Stomach (tissue), 8 donors: ENCODE measurements at regions not wholly inside any gene's neighbourhood (a gene's known extent, or its start where the extent isn't known, plus 50 kb on each side); places are given as distances from the start of the nearest gene placed in this dataset.
A peak's percentile ranks its signal among the peaks of the same experiment; 100 is the strongest.

Source experiments
- DNase-seq, 2 donors: peaks; one replicate each; pipeline versions ENCODE4 v3.0.0 to v3.0.0-alpha.2; 2013 to 2019
- H3K27ac ChIP-seq, 5 donors: fragments of 200-600 bp in 4 of 5; sonication (generic) in 4 of 5; one replicate each; pipeline ENCODE4 v1.5.1; 2013 to 2019; ENCODE audit warnings: mild to moderate bottlenecking in 1 of 5, moderate library complexity in 1 of 5
- H3K27me3 ChIP-seq, 3 donors: fragments of 200-600 bp; sonication (generic); one replicate each; pipeline ENCODE4 v1.5.1; 2017 to 2019; ENCODE audit warnings: mixed run types in 1 of 3
- H3K36me3 ChIP-seq, 4 donors: fragments of 200-600 bp; sonication (generic); 1 replicate in 3 of 4; 2 replicates in 1 of 4; pipeline ENCODE4 v1.5.1; 2016 to 2019
- H3K4me1 ChIP-seq, 4 donors: fragments of 200-600 bp; sonication (generic); one replicate each; pipeline ENCODE4 v1.5.1; 2016 to 2019
- H3K4me3 ChIP-seq, 4 donors: fragments of 200-600 bp; sonication (generic) in 3 of 4; one replicate each; pipeline ENCODE4 v1.5.1; 2016 to 2019; ENCODE audit warnings: mild to moderate bottlenecking in 1 of 4
- H3K9me3 ChIP-seq, 4 donors: fragments of 200-600 bp; sonication (generic); one replicate each; pipeline ENCODE4 v1.5.1; 2016 to 2019
- EP300 ChIP-seq: sonication (generic); formaldehyde crosslinking; IDR thresholded peaks from one replicate; pipeline ENCODE4 v1.6.1; 2017; ENCODE audit warnings: antibody characterized with exemption
- POLR2A ChIP-seq, 4 donors: fragments of 450-650 bp; IDR thresholded peaks; one replicate each; pipeline ENCODE4 v1.6.1; 2016; ENCODE audit warnings: antibody characterized with exemption in 4 of 4, control low read depth in 2 of 4, mild to moderate bottlenecking in 1 of 4, moderate library complexity in 1 of 4
- POLR2AphosphoS5 ChIP-seq, 3 donors: sonication (generic); formaldehyde crosslinking; IDR thresholded peaks; one replicate each; pipeline ENCODE4 v1.6.1; 2016; ENCODE audit warnings: antibody characterized with exemption in 3 of 3
- WGBS, 5 donors: extraction: QIAGEN DNeasy Blood & Tissue Kit in 3 of 5; methylation state at CpG; one replicate each; pipeline versions ENCODE4 v1.1.5 to v1.1.7; 2013 to 2018; 5-methylcytosine and 5-hydroxymethylcytosine counted together
- intact Hi-C: fragments of 100-400 bp; cut with DNase I; formaldehyde crosslinking; loops from one replicate; pipeline ENCODE4 v1.15.1; 2023; ENCODE audit warnings: low total_unique reads
- TF ChIP-seq, protein P1 (sequence below), 7 experiments: fragments of 450-650 bp in 4 of 7; fragments of 200-600 bp in 3 of 7; sonication (generic) in 3 of 7; IDR thresholded peaks; one replicate each; pipeline ENCODE4 v1.5.1; 2016 to 2019; ENCODE audit warnings: antibody characterized with exemption in 7 of 7, control low read depth in 2 of 7, mild to moderate bottlenecking in 1 of 7
- donor health status: healthy with polysubstance abuse.
- donor health status: Bipolar disorder and iron deficiency.
- donor health status: healthy.

DNA sequence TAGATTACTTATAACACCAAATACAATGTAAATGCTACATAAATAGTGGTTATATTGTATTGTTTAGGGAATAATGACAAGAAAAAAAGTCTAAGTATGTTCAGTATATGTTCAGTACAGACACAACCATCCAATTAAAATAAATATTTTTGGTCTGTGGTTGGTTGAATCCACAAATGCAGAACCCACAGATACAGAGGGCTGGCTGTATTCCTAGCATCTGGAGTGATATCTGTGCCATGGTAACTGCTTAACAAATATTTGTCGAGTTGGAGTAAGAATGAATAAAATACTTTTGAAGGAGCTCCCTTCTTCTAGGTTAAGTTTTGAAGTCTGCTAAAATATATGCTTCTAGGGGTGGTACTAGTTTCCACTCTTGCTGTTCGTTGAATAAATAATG lies 241.0 kb downstream of the KLF5 start:
- WGBS, 5 donors, result 33 to 63% (median 50%) methylated on average over 2 of the region's 2 CpGs
- H3K27me3 ChIP-seq, result no peaks in the 10 kb centered on the region
- no peaks in the 10 kb centered on the region for H3K36me3 ChIP-seq
- H3K9me3 ChIP-seq, result no peaks in the 10 kb centered on the region
- intact Hi-C loops, result no loop called here
- TF ChIP-seq, protein P1, sequence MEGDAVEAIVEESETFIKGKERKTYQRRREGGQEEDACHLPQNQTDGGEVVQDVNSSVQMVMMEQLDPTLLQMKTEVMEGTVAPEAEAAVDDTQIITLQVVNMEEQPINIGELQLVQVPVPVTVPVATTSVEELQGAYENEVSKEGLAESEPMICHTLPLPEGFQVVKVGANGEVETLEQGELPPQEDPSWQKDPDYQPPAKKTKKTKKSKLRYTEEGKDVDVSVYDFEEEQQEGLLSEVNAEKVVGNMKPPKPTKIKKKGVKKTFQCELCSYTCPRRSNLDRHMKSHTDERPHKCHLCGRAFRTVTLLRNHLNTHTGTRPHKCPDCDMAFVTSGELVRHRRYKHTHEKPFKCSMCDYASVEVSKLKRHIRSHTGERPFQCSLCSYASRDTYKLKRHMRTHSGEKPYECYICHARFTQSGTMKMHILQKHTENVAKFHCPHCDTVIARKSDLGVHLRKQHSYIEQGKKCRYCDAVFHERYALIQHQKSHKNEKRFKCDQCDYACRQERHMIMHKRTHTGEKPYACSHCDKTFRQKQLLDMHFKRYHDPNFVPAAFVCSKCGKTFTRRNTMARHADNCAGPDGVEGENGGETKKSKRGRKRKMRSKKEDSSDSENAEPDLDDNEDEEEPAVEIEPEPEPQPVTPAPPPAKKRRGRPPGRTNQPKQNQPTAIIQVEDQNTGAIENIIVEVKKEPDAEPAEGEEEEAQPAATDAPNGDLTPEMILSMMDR (IDR thresholded peaks at IDR 0.05), result no peak
- TF ChIP-seq POLR2AphosphoS5 (IDR thresholded peaks at IDR 0.05) (no peak), POLR2A (IDR thresholded peaks at IDR 0.05) (no peak), EP300 (no peak)
- H3K4me3 ChIP-seq, result no peak overlapping the region
- H3K27ac ChIP-seq, result no peak overlapping the region
- peaks cover 0 to 5% (median 0%) of the 10 kb centered on the region in 4 donors for H3K4me1 ChIP-seq
- DNase-seq, result peak in 1 of 2 donors; percentile 29

- H3K36me3 ChIP-seq, result no peaks in the 10 kb centered on the region
- H3K4me3 ChIP-seq, result no peak overlapping the region
- DNase-seq, result no peak
- H3K4me1 ChIP-seq, result no peaks in the 10 kb centered on the region
- no peak overlapping the region for H3K27ac ChIP-seq
- intact Hi-C loops, result no loop called here
- no peaks in the 10 kb centered on the region for H3K9me3 ChIP-seq
- TF ChIP-seq EP300 (no peak), POLR2A (IDR thresholded peaks at IDR 0.05) (no peak), POLR2AphosphoS5 (IDR thresholded peaks at IDR 0.05) (no peak)
- TF ChIP-seq, protein P1 (IDR thresholded peaks at IDR 0.05), result no peak
- 87 to 94% (median 90%) methylated on average over 6 of the region's 6 CpGs for WGBS, 5 donors
- H3K27me3 ChIP-seq, result no peaks in the 10 kb centered on the region
Measured at GRCh38 chr13:73293913-73294523, 235.2 kb downstream of the KLF5 start.

DNA sequence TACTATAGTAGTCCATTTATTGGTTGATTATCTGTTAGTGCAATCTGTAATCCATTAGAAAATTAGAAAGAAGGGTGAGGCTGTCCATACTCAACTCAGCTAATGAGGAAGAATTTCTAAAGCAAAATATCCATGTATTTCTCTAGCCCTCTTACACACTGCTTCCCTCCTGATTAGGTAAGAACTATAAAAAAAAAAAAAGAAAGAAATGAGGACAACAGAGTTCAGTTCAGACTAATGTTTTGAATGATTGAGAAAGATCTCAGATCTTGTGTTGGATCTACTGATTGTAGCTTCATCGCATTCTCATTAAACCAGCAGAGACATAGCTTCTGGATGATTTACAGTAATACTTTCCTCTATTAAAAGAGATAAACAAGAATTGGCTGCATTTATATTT lies 233.3 kb downstream of the KLF5 start:
- H3K27me3 ChIP-seq, result no peaks in the 10 kb centered on the region
- no peak for TF ChIP-seq POLR2A (IDR thresholded peaks at IDR 0.05)
- no peak for TF ChIP-seq EP300
- no peak for TF ChIP-seq POLR2AphosphoS5 (IDR thresholded peaks at IDR 0.05)
- TF ChIP-seq, protein P1 (IDR thresholded peaks at IDR 0.05), result no peak
- no peak for DNase-seq
- intact Hi-C loops, result no loop called here
- 96 to 100% (median 97%) methylated on average over 1 of the region's 1 CpG for WGBS, 5 donors
- H3K27ac ChIP-seq, result no peak overlapping the region
- no peak overlapping the region for H3K4me3 ChIP-seq
- no peaks in the 10 kb centered on the region for H3K9me3 ChIP-seq
- peaks cover 0 to 4% (median 0%) of the 10 kb centered on the region in 4 donors for H3K4me1 ChIP-seq
- no peaks in the 10 kb centered on the region for H3K36me3 ChIP-seq

GRCh38 chr13:73290844-73291243 lies 232.0 kb downstream of the KLF5 start:
- intact Hi-C loops, result no loop called here
- no peak overlapping the region for H3K27ac ChIP-seq
- 65 to 72% (median 71%) methylated on average over 4 of the region's 4 CpGs for WGBS, 5 donors
- H3K27me3 ChIP-seq, result no peaks in the 10 kb centered on the region
- no peaks in the 10 kb centered on the region for H3K9me3 ChIP-seq
- TF ChIP-seq POLR2AphosphoS5 (IDR thresholded peaks at IDR 0.05) (no peak), EP300 (no peak), POLR2A (IDR thresholded peaks at IDR 0.05) (no peak)
- TF ChIP-seq, protein P1 (IDR thresholded peaks at IDR 0.05), result no peak
- peaks cover 0 to 9% (median 0%) of the 10 kb centered on the region in 4 donors for H3K4me1 ChIP-seq
- DNase-seq, result no peak
- H3K36me3 ChIP-seq, result no peaks in the 10 kb centered on the region
- no peak overlapping the region for H3K4me3 ChIP-seq
